OCI-LY7 (cell line): ENCODE measurements at regions not wholly inside any gene's neighbourhood (a gene's known extent, or its start where the extent isn't known, plus 50 kb on each side); places are given as distances from the start of the nearest gene placed in this dataset.

Experiments
- BruUV-seq: library from RNA; stranded (reverse); fragments of 400-500 nt; replicated peaks from 2 replicates; lab custom pipeline; 2021; lab: Mats Ljungman, UMichigan
- CTCF ChIA-PET: fragments of 300-600 bp; sonication (Branson Sonifier 250); formaldehyde crosslinking; loops from one replicate; lab custom pipeline; 2022; ENCODE audit warnings: antibody characterized with exemption; ENCODE audit not compliant: unreplicated experiment; lab: Charles Lee
- POLR2A ChIA-PET: fragments of 300-600 bp; sonication (Branson Sonifier 250); formaldehyde crosslinking; loops from one replicate; lab custom pipeline; 2022; ENCODE audit warnings: antibody characterized with exemption; lab: Charles Lee
- DNase-seq: peaks from one replicate; pipeline ENCODE4 v3.0.0-alpha.2; 2015; ENCODE audit warnings: low spot score
- H2AFZ ChIP-seq: fragments of 200-600 bp; sonication (generic), shearing (Covaris generic); 2 replicates; pipeline ENCODE4 v1.6.1; 2014; ENCODE audit warnings: mild to moderate bottlenecking, antibody characterized with exemption, low read length, moderate library complexity
- H3K27ac ChIP-seq: fragments of 200-600 bp; sonication (generic); 2 replicates; pipeline ENCODE4 v1.5.1; 2014; ENCODE audit warnings: mixed run types, low read depth, mild to moderate bottlenecking, moderate library complexity, low read length, inconsistent platforms; ENCODE audit not compliant: poor library complexity, severe bottlenecking
- H3K36me3 ChIP-seq: fragments of 200-600 bp; sonication (generic); 2 replicates; pipeline ENCODE4 v1.6.1; 2014; ENCODE audit warnings: mild to moderate bottlenecking, antibody characterized with exemption, low read length, moderate library complexity, mixed read lengths; ENCODE audit not compliant: insufficient read depth
- H3K4me1 ChIP-seq: fragments of 200-600 bp; sonication (generic); 2 replicates; pipeline ENCODE4 v1.5.1; 2014; ENCODE audit warnings: mild to moderate bottlenecking, low read length; ENCODE audit not compliant: insufficient read depth, poor library complexity, severe bottlenecking
- H3K4me2 ChIP-seq: fragments of 200-600 bp; sonication (generic); 2 replicates; pipeline ENCODE4 v1.6.1; 2014; ENCODE audit warnings: mild to moderate bottlenecking, low read length
- H3K4me3 ChIP-seq: fragments of 200-600 bp; sonication (generic); 2 replicates; pipeline ENCODE4 v1.5.1; 2014; ENCODE audit warnings: mild to moderate bottlenecking, low read depth, low read length; ENCODE audit not compliant: poor library complexity, severe bottlenecking
- H3K79me2 ChIP-seq: fragments of 200-600 bp; sonication (generic); 2 replicates; pipeline ENCODE4 v1.6.1; 2016; ENCODE audit warnings: low read depth, mild to moderate bottlenecking, low read length, moderate library complexity, mixed read lengths; ENCODE audit not compliant: insufficient read depth
- H3K9me2 ChIP-seq: fragments of 200-600 bp; sonication (generic); 2 replicates; pipeline ENCODE4 v1.6.1; 2016; ENCODE audit warnings: mild to moderate bottlenecking, low read length, mixed read lengths; ENCODE audit not compliant: insufficient read depth
- H3K9me3 ChIP-seq: fragments of 200-600 bp; sonication (generic); 2 replicates; pipeline ENCODE4 v1.6.1; 2014; ENCODE audit warnings: mild to moderate bottlenecking, mixed run types, low read length, mixed read lengths
- H4K20me1 ChIP-seq: fragments of 200-600 bp; sonication (generic); 2 replicates; pipeline ENCODE4 v1.6.1; 2014; ENCODE audit warnings: mild to moderate bottlenecking, antibody characterized with exemption, low read length, moderate library complexity, mixed read lengths; ENCODE audit not compliant: insufficient read depth
- EZH2phosphoT487 ChIP-seq: fragments of 200-600 bp; sonication (generic); IDR thresholded peaks from 2 replicates; pipeline ENCODE4 v1.6.1; 2018; ENCODE audit warnings: low read depth, borderline replicate concordance, mild to moderate bottlenecking, mixed run types, antibody characterized with exemption, low read length, moderate library complexity, mixed read lengths
- intact Hi-C: fragments of 100-400 bp; cut with micrococcal nuclease; formaldehyde crosslinking; loops from one replicate; pipeline ENCODE4 v1.10.0; 2022; ENCODE audit not compliant: unreplicated experiment
- TF ChIP-seq, protein P1 (sequence below): fragments of 200-600 bp; sonication (generic); conservative IDR thresholded peaks from 2 replicates; pipeline ENCODE4 v1.5.1; 2014; ENCODE audit warnings: mild to moderate bottlenecking, antibody characterized with exemption, low read length, moderate library complexity, mixed read lengths

GRCh38 chr6:115704028-115704427, 356.7 kb downstream of the FRK start:
- H2AFZ ChIP-seq, result no peak overlapping the region
- H4K20me1 ChIP-seq, result no peaks in the 10 kb centered on the region
- TF ChIP-seq EZH2phosphoT487, result no peak
- TF ChIP-seq, protein P1, sequence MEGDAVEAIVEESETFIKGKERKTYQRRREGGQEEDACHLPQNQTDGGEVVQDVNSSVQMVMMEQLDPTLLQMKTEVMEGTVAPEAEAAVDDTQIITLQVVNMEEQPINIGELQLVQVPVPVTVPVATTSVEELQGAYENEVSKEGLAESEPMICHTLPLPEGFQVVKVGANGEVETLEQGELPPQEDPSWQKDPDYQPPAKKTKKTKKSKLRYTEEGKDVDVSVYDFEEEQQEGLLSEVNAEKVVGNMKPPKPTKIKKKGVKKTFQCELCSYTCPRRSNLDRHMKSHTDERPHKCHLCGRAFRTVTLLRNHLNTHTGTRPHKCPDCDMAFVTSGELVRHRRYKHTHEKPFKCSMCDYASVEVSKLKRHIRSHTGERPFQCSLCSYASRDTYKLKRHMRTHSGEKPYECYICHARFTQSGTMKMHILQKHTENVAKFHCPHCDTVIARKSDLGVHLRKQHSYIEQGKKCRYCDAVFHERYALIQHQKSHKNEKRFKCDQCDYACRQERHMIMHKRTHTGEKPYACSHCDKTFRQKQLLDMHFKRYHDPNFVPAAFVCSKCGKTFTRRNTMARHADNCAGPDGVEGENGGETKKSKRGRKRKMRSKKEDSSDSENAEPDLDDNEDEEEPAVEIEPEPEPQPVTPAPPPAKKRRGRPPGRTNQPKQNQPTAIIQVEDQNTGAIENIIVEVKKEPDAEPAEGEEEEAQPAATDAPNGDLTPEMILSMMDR, result no peak
- H3K4me2 ChIP-seq, result no peak overlapping the region
- no peak for DNase-seq
- intact Hi-C loops, result no loop called here
- no peaks in the 10 kb centered on the region for H3K36me3 ChIP-seq
- H3K4me3 ChIP-seq, result no peak overlapping the region
- no peaks in the 10 kb centered on the region for H3K9me2 ChIP-seq
- H3K4me1 ChIP-seq, result no peaks in the 10 kb centered on the region
- no peak overlapping the region for H3K27ac ChIP-seq
- CTCF ChIA-PET, result no interaction called here
- no TSS peak for BruUV-seq
- no peaks in the 10 kb centered on the region for H3K79me2 ChIP-seq
- POLR2A ChIA-PET, result no interaction called here
- no peaks in the 10 kb centered on the region for H3K9me3 ChIP-seq

DNA sequence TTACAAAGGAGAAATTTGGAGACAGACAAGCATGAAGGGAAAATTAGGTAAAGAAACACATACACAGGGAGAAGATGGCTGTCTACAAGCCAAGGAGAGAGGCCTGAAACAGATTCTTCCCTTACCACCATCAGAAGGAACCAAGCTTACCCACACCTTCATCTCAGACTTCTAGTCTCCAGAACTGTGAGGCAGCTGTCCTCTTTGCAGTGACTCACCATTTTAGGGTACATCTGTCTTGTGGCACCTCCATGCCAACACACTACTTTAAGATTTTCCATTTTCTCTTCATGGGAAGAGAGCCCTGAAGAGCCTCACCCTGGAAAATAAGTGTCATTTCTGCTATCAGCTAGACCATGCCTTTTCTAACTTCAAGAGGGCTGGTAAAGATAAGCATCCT, 369.3 kb downstream of the FRK start:
- intact Hi-C loops, result no loop called here
- Histone ChIP-seq H2AFZ (no peak overlapping the region), H4K20me1 (no peaks in the 10 kb centered on the region), H3K4me2 (no peak overlapping the region), H3K9me2 (no peaks in the 10 kb centered on the region), H3K4me3 (no peak overlapping the region), H3K79me2 (no peaks in the 10 kb centered on the region), H3K36me3 (no peaks in the 10 kb centered on the region), H3K9me3 (no peaks in the 10 kb centered on the region), H3K4me1 (no peaks in the 10 kb centered on the region), H3K27ac (no peak overlapping the region)
- TF ChIP-seq, protein P1, result no peak
- no peak for TF ChIP-seq EZH2phosphoT487
- no TSS peak for BruUV-seq
- ChIA-PET POLR2A (no interaction called here), CTCF (no interaction called here)
- no peak for DNase-seq

GRCh38 chr6:115690854-115691253, 369.8 kb downstream of the FRK start:
- Histone ChIP-seq H2AFZ (no peak overlapping the region), H4K20me1 (no peaks in the 10 kb centered on the region), H3K36me3 (no peaks in the 10 kb centered on the region), H3K9me2 (no peaks in the 10 kb centered on the region), H3K27ac (no peak overlapping the region), H3K4me3 (no peak overlapping the region), H3K4me1 (no peaks in the 10 kb centered on the region), H3K79me2 (no peaks in the 10 kb centered on the region), H3K4me2 (no peak overlapping the region), H3K9me3 (no peaks in the 10 kb centered on the region)
- intact Hi-C loops, result no loop called here
- BruUV-seq, result no TSS peak
- ChIA-PET CTCF (no interaction called here), POLR2A (interaction anchor here (1.3 kb wide), 1 partner anchor 10 kb away, joined by 8 read pairs; no protein-coding TSS in a partner anchor)
- DNase-seq, result no peak
- TF ChIP-seq, protein P1, result no peak
- no peak for TF ChIP-seq EZH2phosphoT487
